Ishikawa (cell line): ENCODE measurements at regions not wholly inside any gene's neighbourhood (a gene's known extent, or its start where the extent isn't known, plus 50 kb on each side); places are given as distances from the start of the nearest gene placed in this dataset.

Source experiments
- CEBPB ChIP-seq: IDR thresholded peaks from 2 replicates; pipeline ENCODE4 v1.6.1; 2012
- CREB1 ChIP-seq: IDR thresholded peaks from 2 replicates; pipeline ENCODE4 v1.6.1; 2012; ENCODE audit warnings: low read depth
- EGR1 ChIP-seq: IDR thresholded peaks from 2 replicates; pipeline ENCODE4 v1.6.1; 2012
- EP300 ChIP-seq: IDR thresholded peaks from 2 replicates; pipeline ENCODE4 v1.6.1; 2012; ENCODE audit warnings: borderline replicate concordance
- FOXM1 ChIP-seq: IDR thresholded peaks from 2 replicates; pipeline ENCODE4 v1.6.1; 2012; ENCODE audit warnings: low read depth, borderline replicate concordance
- MAX ChIP-seq: IDR thresholded peaks from 2 replicates; pipeline ENCODE4 v1.6.1; 2012
- NFIC ChIP-seq: IDR thresholded peaks from 2 replicates; pipeline ENCODE4 v1.6.1; 2012
- RAD21 ChIP-seq: IDR thresholded peaks from 2 replicates; pipeline ENCODE4 v1.6.1; 2012; ENCODE audit warnings: low read depth
- TAF1 ChIP-seq: IDR thresholded peaks from 2 replicates; pipeline ENCODE4 v1.6.1; 2012; ENCODE audit warnings: low read depth, mild to moderate bottlenecking
- TCF12 ChIP-seq: IDR thresholded peaks from 2 replicates; pipeline ENCODE4 v1.6.1; 2012; ENCODE audit warnings: low read depth
- TEAD4 ChIP-seq: IDR thresholded peaks from 2 replicates; pipeline ENCODE4 v1.6.1; 2012
- USF1 ChIP-seq: IDR thresholded peaks from 2 replicates; pipeline ENCODE4 v1.6.1; 2012
- YY1 ChIP-seq: IDR thresholded peaks from 2 replicates; pipeline ENCODE4 v1.6.1; 2012; ENCODE audit warnings: low read depth
- ZBTB7A ChIP-seq: IDR thresholded peaks from 2 replicates; pipeline ENCODE4 v1.6.1; 2012; ENCODE audit warnings: low read depth
- TF ChIP-seq, protein P1 (sequence below): IDR thresholded peaks from 2 replicates; pipeline ENCODE4 v1.6.1; 2012; ENCODE audit warnings: low read depth, mild to moderate bottlenecking

GRCh38 chr4:27775156-27775555 lies 914.5 kb downstream of the STIM2 start:
- no peak for TF ChIP-seq EGR1
- TF ChIP-seq TEAD4, result no peak
- no peak for TF ChIP-seq MAX
- no peak for TF ChIP-seq EP300
- TF ChIP-seq TCF12, result no peak
- TF ChIP-seq NFIC, result no peak

- TF ChIP-seq TCF12 (no peak), YY1 (no peak), TEAD4 (no peak), EP300 (no peak), USF1 (no peak), ZBTB7A (no peak), CEBPB (no peak), TAF1 (no peak), EGR1 (no peak), NFIC (no peak), FOXM1 (no peak), MAX (no peak), RAD21 (no peak), CREB1 (no peak)
- TF ChIP-seq, protein P1, sequence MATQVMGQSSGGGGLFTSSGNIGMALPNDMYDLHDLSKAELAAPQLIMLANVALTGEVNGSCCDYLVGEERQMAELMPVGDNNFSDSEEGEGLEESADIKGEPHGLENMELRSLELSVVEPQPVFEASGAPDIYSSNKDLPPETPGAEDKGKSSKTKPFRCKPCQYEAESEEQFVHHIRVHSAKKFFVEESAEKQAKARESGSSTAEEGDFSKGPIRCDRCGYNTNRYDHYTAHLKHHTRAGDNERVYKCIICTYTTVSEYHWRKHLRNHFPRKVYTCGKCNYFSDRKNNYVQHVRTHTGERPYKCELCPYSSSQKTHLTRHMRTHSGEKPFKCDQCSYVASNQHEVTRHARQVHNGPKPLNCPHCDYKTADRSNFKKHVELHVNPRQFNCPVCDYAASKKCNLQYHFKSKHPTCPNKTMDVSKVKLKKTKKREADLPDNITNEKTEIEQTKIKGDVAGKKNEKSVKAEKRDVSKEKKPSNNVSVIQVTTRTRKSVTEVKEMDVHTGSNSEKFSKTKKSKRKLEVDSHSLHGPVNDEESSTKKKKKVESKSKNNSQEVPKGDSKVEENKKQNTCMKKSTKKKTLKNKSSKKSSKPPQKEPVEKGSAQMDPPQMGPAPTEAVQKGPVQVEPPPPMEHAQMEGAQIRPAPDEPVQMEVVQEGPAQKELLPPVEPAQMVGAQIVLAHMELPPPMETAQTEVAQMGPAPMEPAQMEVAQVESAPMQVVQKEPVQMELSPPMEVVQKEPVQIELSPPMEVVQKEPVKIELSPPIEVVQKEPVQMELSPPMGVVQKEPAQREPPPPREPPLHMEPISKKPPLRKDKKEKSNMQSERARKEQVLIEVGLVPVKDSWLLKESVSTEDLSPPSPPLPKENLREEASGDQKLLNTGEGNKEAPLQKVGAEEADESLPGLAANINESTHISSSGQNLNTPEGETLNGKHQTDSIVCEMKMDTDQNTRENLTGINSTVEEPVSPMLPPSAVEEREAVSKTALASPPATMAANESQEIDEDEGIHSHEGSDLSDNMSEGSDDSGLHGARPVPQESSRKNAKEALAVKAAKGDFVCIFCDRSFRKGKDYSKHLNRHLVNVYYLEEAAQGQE, result no peak
Observed at GRCh38 chr4:27779827-27780226, 919.2 kb downstream of the STIM2 start.

- peak; percentile 64; the same call in 1 of the 2 replicates for TF ChIP-seq TEAD4
- TF ChIP-seq RAD21, result no peak
Observed at GRCh38 chr4:27787195-27787594, 926.6 kb downstream of the STIM2 start.

DNA sequence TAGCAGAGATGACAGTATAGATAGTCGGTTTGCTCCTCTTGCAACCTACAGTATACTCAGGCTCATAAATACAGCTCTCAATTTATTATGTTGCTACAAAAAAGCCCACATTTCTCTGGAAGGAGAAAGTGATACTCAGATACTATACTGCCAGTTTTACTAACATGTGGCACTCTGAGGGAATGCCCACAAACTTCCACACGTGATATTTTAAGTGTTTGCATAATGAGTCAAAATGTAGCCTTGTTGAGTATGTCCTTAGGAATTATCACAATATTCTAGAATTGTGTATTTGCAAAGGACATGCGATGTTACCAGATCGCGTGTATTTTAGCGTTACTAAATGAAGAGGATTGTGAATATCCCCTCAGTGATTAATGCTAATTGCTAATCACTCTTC lies 929.1 kb downstream of the STIM2 start:
- TF ChIP-seq CEBPB (no peak), FOXM1 (no peak), TCF12 (no peak), RAD21 (no peak), EP300 (no peak), TAF1 (no peak), YY1 (no peak), TEAD4 (no peak), CREB1 (no peak), MAX (no peak), ZBTB7A (no peak), EGR1 (no peak), USF1 (no peak)
- TF ChIP-seq, protein P1, result no peak

DNA sequence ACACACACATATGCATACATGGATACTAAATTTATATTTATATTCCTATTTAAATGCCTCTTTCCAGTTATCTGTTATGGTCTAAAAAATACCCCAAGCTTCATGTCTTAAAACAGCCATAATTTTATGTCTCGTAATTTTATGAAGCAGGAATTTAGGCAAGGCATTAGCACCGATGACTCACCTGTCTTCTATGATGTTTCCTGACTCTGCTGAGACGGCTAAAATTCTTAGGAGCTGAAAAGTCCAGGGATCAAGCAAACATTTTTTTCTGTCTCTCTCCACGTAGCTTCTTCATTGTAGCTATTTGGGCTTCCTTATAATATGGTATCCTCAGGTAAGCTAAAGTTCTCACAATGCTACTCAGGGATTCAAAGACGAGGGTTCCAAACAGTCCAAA lies 930.3 kb downstream of the STIM2 start:
- no peak for TF ChIP-seq CREB1
- no peak for TF ChIP-seq MAX
- TF ChIP-seq EP300, result no peak
- TF ChIP-seq FOXM1, result no peak
- no peak for TF ChIP-seq NFIC
- no peak for TF ChIP-seq EGR1
- TF ChIP-seq TEAD4, result no peak
- TF ChIP-seq TCF12, result no peak
- no peak for TF ChIP-seq CEBPB
- TF ChIP-seq, protein P1, result no peak
- TF ChIP-seq YY1, result no peak
- no peak for TF ChIP-seq USF1
- TF ChIP-seq TAF1, result no peak
- TF ChIP-seq ZBTB7A, result no peak
- TF ChIP-seq RAD21, result no peak
